Stimulated activated naive B cell treated with anti-CD40 and anti-IgM and Interleukin-4, amounts not matched to agents 10 μg/mL and 1 μg/mL and 100 μg/mL, for 72 hours (primary cell): ENCODE measurements at regions not wholly inside any gene's neighbourhood (a gene's known extent, or its start where the extent isn't known, plus 50 kb on each side); places are given as distances from the start of the nearest gene placed in this dataset.
"Not testable (repeated sequence)": the region's sequence is repeated elsewhere in the genome, so short reads cannot be mapped to it uniquely, and the experiment has no call there.

Source experiments
- ATAC-seq, 2 donors: fragments of 150-1000 bp; cut with Tn5 transposase; replicated peaks; 2 replicates each; pipeline ENCODE4 v1.10.0; 2021; ENCODE audit warnings: moderate library complexity in 1 of 2
- DNase-seq: peaks from one replicate; pipeline ENCODE4 v3.0.0; 2021
- H3K27ac Mint-ChIP-seq: one replicate; pipeline ENCODE4 v1.8.0; 2022; ENCODE audit warnings: mild to moderate bottlenecking, mixed read lengths
- H3K27me3 Mint-ChIP-seq, 2 donors: one replicate each; pipeline ENCODE4 v1.8.0; 2022; ENCODE audit warnings: mixed read lengths in 2 of 2
- H3K36me3 Mint-ChIP-seq, 2 donors: one replicate each; pipeline ENCODE4 v1.8.0; 2022; ENCODE audit warnings: mixed read lengths in 2 of 2, mild to moderate bottlenecking in 1 of 2
- H3K4me1 Mint-ChIP-seq, 2 donors: one replicate each; pipeline ENCODE4 v1.8.0; 2022; ENCODE audit warnings: mixed read lengths in 2 of 2, mild to moderate bottlenecking in 1 of 2
- H3K4me3 Mint-ChIP-seq, 2 donors: one replicate each; pipeline ENCODE4 v1.8.0; 2022; ENCODE audit warnings: mild to moderate bottlenecking in 2 of 2, mixed read lengths in 2 of 2, moderate library complexity in 1 of 2
- H3K9me3 Mint-ChIP-seq, 2 donors: one replicate each; pipeline ENCODE4 v1.8.0; 2022; ENCODE audit warnings: mixed read lengths in 2 of 2, mild to moderate bottlenecking in 1 of 2

DNA sequence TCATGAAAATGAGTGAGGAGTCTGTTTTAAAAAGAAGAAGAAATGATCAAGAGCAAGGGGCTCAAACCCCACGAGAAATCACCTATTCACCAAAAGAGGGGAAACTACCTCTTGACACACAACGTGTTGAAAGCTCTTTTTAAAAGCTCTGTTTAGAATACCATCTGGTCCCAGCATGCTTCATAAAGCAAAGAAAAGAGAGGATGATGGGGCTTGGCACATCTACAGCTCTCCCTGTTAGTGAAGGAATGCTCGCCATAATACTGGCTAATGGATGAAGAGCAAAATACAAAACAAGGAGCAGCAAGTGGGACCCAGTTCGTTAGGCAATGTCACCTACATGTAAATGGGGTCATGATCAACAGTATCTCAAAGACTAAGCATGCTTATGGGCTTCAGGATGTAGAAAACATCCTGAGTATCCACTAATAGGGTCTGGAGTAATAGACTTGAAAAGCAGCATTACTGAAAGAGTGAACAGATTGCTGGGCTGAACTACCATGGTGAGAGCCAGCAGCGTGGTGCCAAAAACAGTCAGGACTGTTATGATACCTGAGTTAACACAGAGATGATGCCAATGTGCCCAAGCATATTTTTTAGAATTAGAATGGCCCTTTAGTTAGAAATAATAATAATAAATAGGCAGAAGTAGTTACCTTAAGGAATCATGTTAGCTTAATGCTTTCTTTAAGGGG lies 159.7 kb upstream of the POU1F1 start:
- no peak for DNase-seq
- no peaks in the 10 kb centered on the region for H3K27me3 Mint-ChIP-seq
- no peaks in the 10 kb centered on the region for H3K36me3 Mint-ChIP-seq
- H3K27ac Mint-ChIP-seq, result no peak overlapping the region
- no peak for ATAC-seq
- H3K9me3 Mint-ChIP-seq, result peaks cover 0 to 2% of the 10 kb centered on the region in 2 donors
- no peak overlapping the region for H3K4me3 Mint-ChIP-seq
- no peaks in the 10 kb centered on the region for H3K4me1 Mint-ChIP-seq

GRCh38 chr3:87433445-87433844 lies 157.1 kb upstream of the POU1F1 start:
- H3K36me3 Mint-ChIP-seq, H3K4me3 Mint-ChIP-seq: not testable (repeated sequence)

GRCh38 chr3:87426918-87427317 lies 150.5 kb upstream of the POU1F1 start:
- H3K4me1 Mint-ChIP-seq, result no peaks in the 10 kb centered on the region
- H3K27me3 Mint-ChIP-seq, result no peaks in the 10 kb centered on the region
- no peak for ATAC-seq
- no peak for DNase-seq
- no peak overlapping the region for H3K27ac Mint-ChIP-seq
- no peaks in the 10 kb centered on the region for H3K36me3 Mint-ChIP-seq
- H3K4me3 Mint-ChIP-seq, result no peak overlapping the region
- peaks cover 0 to 3% of the 10 kb centered on the region in 2 donors for H3K9me3 Mint-ChIP-seq

More at GRCh38 chr3:87433445-87433844, 157.1 kb upstream of the POU1F1 start:
- H3K4me1 Mint-ChIP-seq, H3K27ac Mint-ChIP-seq, DNase-seq, ATAC-seq, H3K27me3 Mint-ChIP-seq, H3K9me3 Mint-ChIP-seq: not testable (repeated sequence)

- Mint-ChIP-seq H3K27ac (no peak overlapping the region), H3K4me3 (no peak overlapping the region), H3K27me3 (no peaks in the 10 kb centered on the region), H3K9me3 (peaks cover 0 to 3% of the 10 kb centered on the region in 2 donors), H3K4me1 (no peaks in the 10 kb centered on the region), H3K36me3 (no peaks in the 10 kb centered on the region)
- ATAC-seq (no peak), DNase-seq (no peak)
Observed at GRCh38 chr3:87425056-87425455, 148.7 kb upstream of the POU1F1 start.

GRCh38 chr3:87423336-87423735 lies 147.0 kb upstream of the POU1F1 start:
- H3K27ac Mint-ChIP-seq, result no peak overlapping the region
- no peak for DNase-seq
- ATAC-seq, result no peak
- H3K27me3 Mint-ChIP-seq, result no peaks in the 10 kb centered on the region
- no peak overlapping the region for H3K4me3 Mint-ChIP-seq
- no peaks in the 10 kb centered on the region for H3K36me3 Mint-ChIP-seq
- peaks cover 0 to 3% of the 10 kb centered on the region in 2 donors for H3K9me3 Mint-ChIP-seq
- no peaks in the 10 kb centered on the region for H3K4me1 Mint-ChIP-seq

GRCh38 chr3:87422333-87422732 lies 145.9 kb upstream of the POU1F1 start:
- H3K4me1 Mint-ChIP-seq, result no peaks in the 10 kb centered on the region
- H3K36me3 Mint-ChIP-seq, result no peaks in the 10 kb centered on the region
- H3K27me3 Mint-ChIP-seq, result no peaks in the 10 kb centered on the region
- DNase-seq (no peak), ATAC-seq (no peak)
- H3K9me3 Mint-ChIP-seq, result peaks cover 0 to 3% of the 10 kb centered on the region in 2 donors
- no peak overlapping the region for H3K27ac Mint-ChIP-seq
- H3K4me3 Mint-ChIP-seq, result no peak overlapping the region

GRCh38 chr3:87420171-87420570 lies 143.8 kb upstream of the POU1F1 start:
- H3K27me3 Mint-ChIP-seq, result no peaks in the 10 kb centered on the region
- no peaks in the 10 kb centered on the region for H3K4me1 Mint-ChIP-seq
- H3K36me3 Mint-ChIP-seq, result no peaks in the 10 kb centered on the region
- peaks cover 5% of the 10 kb centered on the region in 2 donors for H3K9me3 Mint-ChIP-seq
- no peak overlapping the region for H3K27ac Mint-ChIP-seq
- no peak for ATAC-seq
- DNase-seq, result no peak
- H3K4me3 Mint-ChIP-seq, result no peak overlapping the region

GRCh38 chr3:87414271-87414670 lies 137.9 kb upstream of the POU1F1 start:
- Mint-ChIP-seq H3K27me3 (no peaks in the 10 kb centered on the region), H3K36me3 (no peaks in the 10 kb centered on the region), H3K27ac (no peak overlapping the region), H3K9me3 (peaks cover 5 to 6% of the 10 kb centered on the region in 2 donors), H3K4me1 (no peaks in the 10 kb centered on the region), H3K4me3 (no peak overlapping the region)
- DNase-seq, result no peak
- no peak for ATAC-seq

GRCh38 chr3:87413814-87414213 lies 137.4 kb upstream of the POU1F1 start:
- H3K9me3 Mint-ChIP-seq, result peaks cover 5 to 6% of the 10 kb centered on the region in 2 donors
- no peak for ATAC-seq
- H3K27me3 Mint-ChIP-seq, result no peaks in the 10 kb centered on the region
- no peak overlapping the region for H3K4me3 Mint-ChIP-seq
- DNase-seq, result no peak
- no peaks in the 10 kb centered on the region for H3K36me3 Mint-ChIP-seq
- H3K4me1 Mint-ChIP-seq, result no peaks in the 10 kb centered on the region
- H3K27ac Mint-ChIP-seq, result no peak overlapping the region

GRCh38 chr3:87410110-87410509 lies 133.7 kb upstream of the POU1F1 start:
- Mint-ChIP-seq H3K27me3 (no peaks in the 10 kb centered on the region), H3K36me3 (no peaks in the 10 kb centered on the region), H3K4me1 (no peaks in the 10 kb centered on the region), H3K27ac (no peak overlapping the region), H3K9me3 (peaks cover under 1 to 3% of the 10 kb centered on the region in 2 donors), H3K4me3 (no peak overlapping the region)
- ATAC-seq (no peak), DNase-seq (no peak)

DNA sequence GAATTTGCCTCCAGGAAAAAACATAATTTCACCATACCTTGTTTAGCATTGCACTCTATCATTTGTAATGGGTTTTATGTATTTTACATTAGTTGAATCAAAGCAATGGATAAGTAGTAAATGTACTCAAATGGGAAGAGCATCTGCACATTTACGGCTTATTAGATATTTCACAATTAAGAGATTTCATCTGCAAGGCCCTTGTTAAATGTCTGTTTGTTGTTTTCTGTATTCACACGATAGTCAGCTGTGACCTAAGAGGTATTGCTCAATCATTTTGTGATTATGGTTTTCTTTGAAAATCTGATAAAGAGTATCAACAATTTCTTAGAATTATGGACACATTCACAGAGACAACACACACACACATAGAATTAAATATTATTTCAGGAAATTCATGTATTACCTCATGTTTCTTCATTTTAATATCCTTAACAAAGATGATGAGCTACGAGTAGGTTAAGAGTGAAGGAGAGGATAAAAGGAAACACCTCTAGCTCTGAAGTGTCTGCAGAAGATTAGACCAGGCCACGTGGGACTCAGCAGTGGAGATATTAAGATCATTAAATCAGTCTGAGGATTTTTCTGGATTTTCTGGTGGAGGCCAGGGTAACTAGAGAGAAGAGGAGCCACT lies 121.9 kb upstream of the POU1F1 start:
- Mint-ChIP-seq H3K27ac (no peak overlapping the region), H3K36me3 (no peaks in the 10 kb centered on the region), H3K4me1 (no peaks in the 10 kb centered on the region), H3K4me3 (no peak overlapping the region), H3K27me3 (peaks cover 0 to 6% of the 10 kb centered on the region in 2 donors), H3K9me3 (peaks cover 6 to 7% of the 10 kb centered on the region in 2 donors)
- DNase-seq, result no peak
- no peak for ATAC-seq

DNA sequence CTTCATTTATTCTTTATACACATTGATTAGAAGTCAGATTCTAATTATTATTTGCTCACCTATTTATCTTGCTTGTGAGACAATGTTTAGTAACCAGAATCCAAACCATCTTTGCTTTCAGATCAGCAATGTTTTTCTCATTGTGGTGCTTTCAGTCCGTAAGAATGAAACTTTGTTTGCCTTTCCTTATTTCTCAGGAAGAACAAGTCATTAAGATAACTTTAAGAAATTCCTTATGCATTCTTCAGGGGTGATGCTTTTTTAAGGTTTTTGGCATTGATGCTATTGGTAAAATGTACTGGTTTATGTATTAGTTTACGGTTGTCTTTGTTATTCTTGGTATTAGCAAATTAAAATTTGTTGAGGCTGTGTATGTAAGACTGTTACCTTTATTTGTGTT lies 120.8 kb upstream of the POU1F1 start:
- H3K9me3 Mint-ChIP-seq, result peaks cover 6 to 7% of the 10 kb centered on the region in 2 donors
- no peak overlapping the region for H3K27ac Mint-ChIP-seq
- no peaks in the 10 kb centered on the region for H3K36me3 Mint-ChIP-seq
- ATAC-seq (no peak), DNase-seq (no peak)
- H3K27me3 Mint-ChIP-seq, result peaks cover 0 to 4% of the 10 kb centered on the region in 2 donors
- H3K4me1 Mint-ChIP-seq, result no peaks in the 10 kb centered on the region
- no peak overlapping the region for H3K4me3 Mint-ChIP-seq

DNA sequence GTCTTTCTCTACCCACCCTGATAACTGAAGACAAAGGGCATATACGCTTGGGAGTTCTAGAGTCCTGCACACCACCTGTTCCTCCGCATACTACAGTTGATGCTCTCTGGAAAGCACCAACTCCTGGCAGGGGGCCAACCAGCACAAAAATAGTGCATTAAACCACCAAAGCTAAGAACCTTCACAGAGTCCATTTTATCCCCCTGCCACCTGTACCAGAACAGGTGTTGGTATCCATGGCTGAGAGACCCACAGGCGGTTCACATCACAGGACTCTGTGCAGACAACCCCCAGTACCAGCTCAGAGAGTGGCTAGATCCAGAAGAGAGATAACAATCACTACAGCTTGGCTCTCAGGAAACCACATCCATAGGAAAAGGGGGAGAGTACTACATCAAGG lies 114.4 kb upstream of the POU1F1 start:
- no peaks in the 10 kb centered on the region for H3K27me3 Mint-ChIP-seq
- no peaks in the 10 kb centered on the region for H3K4me1 Mint-ChIP-seq
- no peak overlapping the region for H3K27ac Mint-ChIP-seq
- no peak for DNase-seq
- ATAC-seq, result no peak
- peaks cover 6 to 10% of the 10 kb centered on the region in 2 donors for H3K9me3 Mint-ChIP-seq
- no peak overlapping the region for H3K4me3 Mint-ChIP-seq
- no peaks in the 10 kb centered on the region for H3K36me3 Mint-ChIP-seq

DNA sequence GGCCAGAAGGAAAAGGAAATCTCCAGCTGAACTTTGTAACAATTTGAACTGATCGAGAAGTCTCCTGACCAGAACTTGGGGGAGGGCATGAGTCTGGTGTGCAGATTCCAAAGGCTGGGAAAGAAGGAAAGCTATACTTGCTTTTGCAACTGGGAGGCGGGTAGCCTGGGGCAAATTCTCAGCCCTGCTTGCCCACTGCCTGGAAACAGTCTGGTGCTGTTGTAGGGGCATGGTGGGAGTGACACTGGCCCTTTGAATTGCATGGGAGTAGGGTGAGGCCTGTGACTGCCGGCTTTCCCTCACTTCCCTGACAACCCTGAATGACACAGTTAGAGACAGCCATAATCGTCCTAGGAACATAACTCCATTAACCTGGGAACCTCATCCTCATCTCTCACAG lies 114.0 kb upstream of the POU1F1 start:
- DNase-seq (no peak), ATAC-seq (no peak)
- Mint-ChIP-seq H3K4me1 (no peaks in the 10 kb centered on the region), H3K27me3 (no peaks in the 10 kb centered on the region), H3K9me3 (peaks cover 6 to 10% of the 10 kb centered on the region in 2 donors), H3K36me3 (no peaks in the 10 kb centered on the region), H3K4me3 (no peak overlapping the region), H3K27ac (no peak overlapping the region)

DNA sequence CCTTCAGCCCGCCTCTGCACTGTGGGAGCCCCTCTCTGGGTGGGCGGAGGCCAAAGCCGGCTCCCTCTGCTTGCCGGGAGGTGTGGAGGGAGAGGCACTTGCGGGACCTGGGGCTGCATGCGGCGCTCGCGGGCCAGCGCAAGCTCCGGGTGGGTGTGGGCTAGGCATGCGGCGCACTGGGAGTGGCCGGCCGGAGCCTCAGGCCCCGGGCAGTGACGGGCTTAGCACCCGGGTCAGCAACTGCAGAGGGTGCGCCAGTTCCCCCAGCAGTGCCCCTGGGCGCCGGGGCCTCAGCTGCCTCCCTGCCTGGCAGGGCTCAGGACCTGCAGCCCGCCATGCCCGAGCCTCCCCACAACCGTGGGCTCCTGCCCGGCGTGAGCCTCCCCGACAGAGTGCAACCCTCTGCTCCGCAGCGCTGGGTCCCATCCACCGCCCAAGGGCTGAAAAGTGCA lies 98.9 kb upstream of the POU1F1 start:
- no peak overlapping the region for H3K27ac Mint-ChIP-seq
- no peaks in the 10 kb centered on the region for H3K4me1 Mint-ChIP-seq
- DNase-seq (no peak), ATAC-seq (no peak)
- no peaks in the 10 kb centered on the region for H3K9me3 Mint-ChIP-seq
- peaks cover 0 to 4% of the 10 kb centered on the region in 2 donors for H3K27me3 Mint-ChIP-seq
- H3K36me3 Mint-ChIP-seq, result no peaks in the 10 kb centered on the region
- no peak overlapping the region for H3K4me3 Mint-ChIP-seq
